Neuronal stem cell (in vitro differentiated cells): ENCODE measurements at regions not wholly inside any gene's neighbourhood (a gene's known extent, or its start where the extent isn't known, plus 50 kb on each side); places are given as distances from the start of the nearest gene placed in this dataset.
A peak's percentile ranks its signal among the peaks of the same experiment; 100 is the strongest.

Experiments
- DNase-seq: peaks from one replicate; pipeline ENCODE4 v3.0.0-alpha.2; 2013; ENCODE audit warnings: low spot score
- H2AFZ ChIP-seq: one replicate; pipeline ENCODE4 v1.6.1; 2013; ENCODE audit warnings: mild to moderate bottlenecking, low read length, inconsistent platforms
- H2AK5ac ChIP-seq: 2 replicates; pipeline ENCODE4 v1.6.1; 2013; ENCODE audit warnings: low read depth, mild to moderate bottlenecking, inconsistent platforms, low read length, moderate library complexity, mixed read lengths
- H2BK120ac ChIP-seq: 2 replicates; pipeline ENCODE4 v1.6.1; 2013; ENCODE audit warnings: low read depth, mild to moderate bottlenecking, inconsistent platforms, low read length, moderate library complexity, mixed read lengths
- H2BK12ac ChIP-seq: one replicate; pipeline ENCODE4 v1.6.1; 2013; ENCODE audit warnings: low read length, inconsistent platforms
- H2BK15ac ChIP-seq: 2 replicates; pipeline ENCODE4 v1.6.1; 2013; ENCODE audit warnings: mild to moderate bottlenecking, low read length, inconsistent platforms, mixed read lengths
- H2BK5ac ChIP-seq: one replicate; pipeline ENCODE4 v1.6.1; 2013; ENCODE audit warnings: inconsistent platforms, mild to moderate bottlenecking, low read length, moderate library complexity
- H3K14ac ChIP-seq: one replicate; pipeline ENCODE4 v1.6.1; 2013; ENCODE audit warnings: low read length, inconsistent platforms
- H3K18ac ChIP-seq: 2 replicates; pipeline ENCODE4 v1.6.1; 2013; ENCODE audit warnings: low read length, inconsistent platforms
- H3K23ac ChIP-seq: 2 replicates; pipeline ENCODE4 v1.6.1; 2013; ENCODE audit warnings: low read depth, mild to moderate bottlenecking, mixed read lengths, low read length, inconsistent platforms; ENCODE audit not compliant: poor library complexity
- H3K27ac ChIP-seq: replicated peaks from 3 replicates; pipeline ENCODE4 v1.5.1; 2013; ENCODE audit warnings: low read length, inconsistent platforms
- H3K27me3 ChIP-seq, 3 experiments: 2 replicates each; pipeline ENCODE4 v1.6.1; 2013; ENCODE audit warnings: low read length in 3 of 3, mild to moderate bottlenecking in 2 of 3, inconsistent platforms in 1 of 3, low read depth in 1 of 3, mixed read lengths in 1 of 3, moderate library complexity in 1 of 3; ENCODE audit not compliant: control insufficient read depth in 3 of 3, insufficient read depth in 3 of 3
- H3K36me3 ChIP-seq, 2 donors: replicated peaks in 1 of 2; 2 replicates each; pipeline ENCODE4 v1.6.1; 2013; ENCODE audit warnings: low read length in 2 of 2; ENCODE audit not compliant: control insufficient read depth in 2 of 2, insufficient read depth in 2 of 2
- H3K4ac ChIP-seq: 2 replicates; pipeline ENCODE4 v1.6.1; 2013; ENCODE audit warnings: inconsistent platforms, mild to moderate bottlenecking, low read length, moderate library complexity
- H3K4me1 ChIP-seq, 2 donors: 1 replicate in 1 of 2; 2 replicates in 1 of 2; pipeline ENCODE4 v1.6.1; 2013; ENCODE audit warnings: low read length in 2 of 2, low read depth in 1 of 2; ENCODE audit not compliant: control insufficient read depth in 2 of 2, insufficient read depth in 1 of 2
- H3K4me2 ChIP-seq: one replicate; pipeline ENCODE4 v1.6.1; 2013; ENCODE audit warnings: mild to moderate bottlenecking, low read length, inconsistent platforms; ENCODE audit not compliant: insufficient read depth, poor library complexity, severe bottlenecking
- H3K4me3 ChIP-seq, 2 donors: 2 replicates each; pipeline ENCODE4 v1.5.1; 2013; ENCODE audit warnings: low read length in 2 of 2, mild to moderate bottlenecking in 2 of 2, inconsistent platforms in 1 of 2, moderate library complexity in 1 of 2
- H3K79me1 ChIP-seq: one replicate; pipeline ENCODE4 v1.6.1; 2013; ENCODE audit warnings: low read depth, mild to moderate bottlenecking, inconsistent platforms, low read length, moderate library complexity
- H3K9ac ChIP-seq: one replicate; pipeline ENCODE4 v1.6.1; 2013; ENCODE audit warnings: mild to moderate bottlenecking, low read depth, low read length, inconsistent platforms; ENCODE audit not compliant: poor library complexity
- H3K9me3 ChIP-seq, 2 donors: replicated peaks in 1 of 2; 2 replicates each; pipeline versions ENCODE3 to v1.6.1; 2013; ENCODE audit warnings: low read length in 2 of 2, mild to moderate bottlenecking in 2 of 2, inconsistent platforms in 1 of 2, low read depth in 1 of 2, mixed read lengths in 1 of 2, moderate library complexity in 1 of 2; ENCODE audit not compliant: control insufficient read depth in 2 of 2, insufficient read depth in 1 of 2
- H4K8ac ChIP-seq: one replicate; pipeline ENCODE4 v1.6.1; 2013; ENCODE audit warnings: low read depth, mild to moderate bottlenecking, inconsistent platforms, low read length, moderate library complexity
- H4K91ac ChIP-seq: one replicate; pipeline ENCODE4 v1.6.1; 2013; ENCODE audit warnings: low read length, low read depth, mild to moderate bottlenecking, inconsistent platforms; ENCODE audit not compliant: poor library complexity
- WGBS, 2 donors: extraction: QIAGEN DNeasy Blood & Tissue Kit; methylation state at CpG; one replicate each; pipeline ENCODE4 v1.1.7; 2013; ENCODE audit warnings: missing lambda C conversion rate in 2 of 2, mixed read lengths in 1 of 2; ENCODE audit not compliant: insufficient read length in 2 of 2, insufficient replicate concordance in 1 of 2; ENCODE audit errors: extremely low coverage in 2 of 2; 5-methylcytosine and 5-hydroxymethylcytosine counted together

DNA sequence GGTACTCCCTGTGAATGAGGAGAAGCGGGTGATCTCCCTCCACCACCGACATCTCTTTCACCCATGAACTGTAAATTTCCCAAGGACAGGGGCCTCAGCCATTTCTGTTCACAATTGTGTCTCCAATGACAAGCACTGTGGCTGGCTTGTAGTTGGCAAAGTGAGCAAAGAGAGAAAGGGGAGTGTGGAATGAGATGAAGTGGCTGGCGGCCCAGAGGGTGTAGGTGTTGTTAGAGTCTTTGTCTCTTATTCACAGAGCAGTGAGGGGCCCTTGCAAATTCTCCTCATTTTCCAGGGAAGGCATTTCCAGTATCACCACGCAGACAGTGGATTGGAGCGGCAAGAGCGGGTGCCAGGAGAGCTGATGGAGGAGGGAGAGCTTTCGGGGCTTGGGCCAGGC is 411.7 kb upstream of the EEF2KMT start:
- Histone ChIP-seq H3K4me3 (no peak overlapping the region), H4K8ac (no peak overlapping the region), H3K4me2 (no peak overlapping the region), H2BK5ac (no peak overlapping the region), H3K27me3 (no peaks in the 10 kb centered on the region), H4K91ac (no peak overlapping the region), H3K4me1 (peaks cover 0 to 14% of the 10 kb centered on the region in 2 donors), H3K27ac (no peak overlapping the region), H3K9ac (no peak overlapping the region), H2BK12ac (no peak overlapping the region), H3K18ac (no peak overlapping the region), H2AFZ (no peak overlapping the region), H2AK5ac (peak overlapping the region; percentile 9), H3K9me3 (peaks cover 0 to 1% of the 10 kb centered on the region in 2 donors), H3K36me3 (no peaks in the 10 kb centered on the region), H2BK120ac (no peak overlapping the region), H3K14ac (no peak overlapping the region), H3K79me1 (no peaks in the 10 kb centered on the region), H3K23ac (no peak overlapping the region), H3K4ac (no peak overlapping the region), H2BK15ac (no peak overlapping the region)
- DNase-seq, result no peak
- WGBS, 2 donors, result no CpG with 5 or more reads among the region's 7 CpGs

DNA sequence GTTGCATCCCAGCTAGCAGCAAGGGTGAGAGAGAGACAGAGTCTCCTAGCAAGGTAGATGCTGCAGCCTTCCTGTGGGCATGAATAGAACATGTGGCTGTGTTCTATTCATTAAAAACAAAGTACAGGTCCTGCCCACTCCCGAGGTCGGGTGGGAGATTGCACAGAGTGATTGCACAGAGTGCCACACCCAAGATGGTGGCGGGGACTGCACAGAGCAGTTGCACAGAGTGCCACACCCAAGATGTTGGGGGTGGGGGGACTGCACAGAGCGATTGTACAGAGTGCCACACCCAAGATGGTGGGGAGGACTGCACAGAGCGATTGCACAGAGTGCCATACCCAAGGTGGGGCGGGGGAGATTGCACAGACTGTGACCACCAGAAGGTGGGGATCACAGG is 410.8 kb upstream of the EEF2KMT start:
- no peaks in the 10 kb centered on the region for H3K9me3 ChIP-seq
- H3K4me2 ChIP-seq, result no peak overlapping the region
- no peak for DNase-seq
- no peak overlapping the region for H3K14ac ChIP-seq
- no peak overlapping the region for H2BK12ac ChIP-seq
- no peak overlapping the region for H2AK5ac ChIP-seq
- H2BK15ac ChIP-seq, result no peak overlapping the region
- H3K23ac ChIP-seq, result no peak overlapping the region
- H2BK5ac ChIP-seq, result no peak overlapping the region
- no peak overlapping the region for H3K4ac ChIP-seq
- H3K18ac ChIP-seq, result no peak overlapping the region
- H4K91ac ChIP-seq, result no peak overlapping the region
- H3K27me3 ChIP-seq, result no peaks in the 10 kb centered on the region
- H3K9ac ChIP-seq, result no peak overlapping the region
- WGBS, 2 donors, result no CpG with 5 or more reads among the region's 6 CpGs
- H3K4me3 ChIP-seq, result no peak overlapping the region
- H3K4me1 ChIP-seq, result peaks cover 0 to 14% of the 10 kb centered on the region in 2 donors
- no peak overlapping the region for H2BK120ac ChIP-seq
- no peak overlapping the region for H2AFZ ChIP-seq
- no peaks in the 10 kb centered on the region for H3K36me3 ChIP-seq
- H4K8ac ChIP-seq, result no peak overlapping the region
- H3K27ac ChIP-seq, result no peak overlapping the region
- no peaks in the 10 kb centered on the region for H3K79me1 ChIP-seq

DNA sequence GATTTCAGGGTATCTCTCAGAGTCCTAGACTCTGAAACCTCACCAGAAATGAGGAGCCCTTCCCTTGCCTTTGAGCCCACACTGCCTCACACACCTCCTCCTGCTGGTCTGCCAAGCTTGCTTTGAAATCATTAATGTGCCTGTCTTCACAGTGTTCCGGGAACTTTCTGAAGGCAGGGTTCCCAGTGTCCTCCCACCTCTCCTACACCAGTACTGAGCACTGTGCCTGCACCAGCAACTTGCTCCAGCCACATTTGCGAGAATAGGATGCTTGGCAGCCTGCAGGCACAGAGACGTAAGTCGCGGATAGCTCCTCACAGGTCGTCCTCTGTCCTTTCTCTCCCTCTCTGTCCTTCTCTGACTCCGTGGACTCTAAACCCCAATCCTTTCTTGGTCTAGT is 408.4 kb upstream of the EEF2KMT start:
- no CpG with 5 or more reads among the region's 7 CpGs for WGBS, 2 donors
- H3K4ac ChIP-seq, result no peak overlapping the region

DNA sequence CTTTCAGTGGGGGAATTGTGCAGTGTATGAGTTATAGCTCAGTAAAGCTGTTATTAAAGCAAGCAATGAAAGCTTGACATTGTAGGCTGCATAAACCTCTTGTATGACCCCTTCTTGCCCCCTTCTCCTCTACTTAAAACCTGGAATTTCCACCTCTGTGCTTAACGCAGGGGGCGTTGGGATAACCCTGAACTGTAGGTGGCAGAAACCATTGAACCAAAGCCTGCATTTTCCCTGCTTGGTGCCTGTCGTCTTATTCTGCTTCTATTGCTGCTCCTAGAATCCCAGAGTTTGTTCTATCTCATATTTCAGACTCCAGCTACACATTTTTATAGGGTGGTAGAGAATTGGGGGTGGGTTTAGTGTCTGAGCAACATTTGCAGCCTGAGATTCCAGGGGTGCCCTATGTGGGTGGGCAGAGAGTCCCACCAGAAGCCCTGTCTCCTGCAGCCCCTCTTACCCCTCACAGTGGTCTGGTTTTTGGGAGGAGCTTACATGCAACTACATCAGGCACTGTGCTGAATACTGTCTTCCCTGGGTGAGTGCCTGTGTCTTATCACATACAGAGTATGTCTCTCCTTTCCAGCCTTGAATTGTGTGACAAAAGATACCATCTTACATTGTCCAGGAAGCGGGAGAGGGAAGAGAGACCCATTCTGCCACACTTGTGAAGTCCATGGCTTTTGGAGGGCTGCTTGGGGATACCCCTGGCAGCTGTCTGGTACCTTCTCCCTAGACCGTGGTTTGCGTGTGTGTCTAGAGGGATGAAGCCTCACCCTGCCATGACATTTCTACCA is 407.7 kb upstream of the EEF2KMT start:
- Histone ChIP-seq H2BK12ac (no peak overlapping the region), H3K4me2 (no peak overlapping the region), H3K36me3 (no peaks in the 10 kb centered on the region), H4K8ac (no peak overlapping the region), H3K4me1 (peaks cover 0 to 1% of the 10 kb centered on the region in 2 donors), H2BK120ac (no peak overlapping the region), H3K9ac (no peak overlapping the region), H3K18ac (no peak overlapping the region), H3K14ac (no peak overlapping the region), H3K79me1 (no peaks in the 10 kb centered on the region), H2AFZ (no peak overlapping the region), H3K4ac (no peak overlapping the region), H3K9me3 (no peaks in the 10 kb centered on the region), H4K91ac (no peak overlapping the region), H3K27ac (no peak overlapping the region), H3K27me3 (no peaks in the 10 kb centered on the region), H2BK5ac (no peak overlapping the region), H2BK15ac (no peak overlapping the region), H3K23ac (no peak overlapping the region), H3K4me3 (no peak overlapping the region), H2AK5ac (no peak overlapping the region)
- WGBS, 2 donors, result no CpG with 5 or more reads among the region's 6 CpGs
- no peak for DNase-seq

More for the DNA sequence above, 408.4 kb upstream of the EEF2KMT start:
- Histone ChIP-seq H3K27ac (no peak overlapping the region), H4K91ac (no peak overlapping the region), H2BK15ac (no peak overlapping the region), H2BK120ac (no peak overlapping the region), H3K4me1 (peaks cover 0 to 6% of the 10 kb centered on the region in 2 donors), H3K23ac (no peak overlapping the region), H3K36me3 (no peaks in the 10 kb centered on the region), H3K79me1 (no peaks in the 10 kb centered on the region), H3K14ac (peak overlapping the region; percentile 1), H3K4me3 (no peak overlapping the region), H3K4me2 (no peak overlapping the region), H2AK5ac (no peak overlapping the region), H3K9ac (no peak overlapping the region), H3K18ac (peak overlapping the region; percentile 62), H2AFZ (no peak overlapping the region), H2BK12ac (no peak overlapping the region), H4K8ac (no peak overlapping the region), H2BK5ac (no peak overlapping the region), H3K27me3 (no peaks in the 10 kb centered on the region), H3K9me3 (no peaks in the 10 kb centered on the region)
- no peak for DNase-seq
